KMS-11 (cell line): ENCODE measurements at regions not wholly inside any gene's neighbourhood (a gene's known extent, or its start where the extent isn't known, plus 50 kb on each side); places are given as distances from the start of the nearest gene placed in this dataset.

Experiments used
- H2AFZ ChIP-seq: fragments of 200-600 bp; sonication (generic); 2 replicates; pipeline ENCODE4 v1.6.1; 2016; ENCODE audit warnings: antibody characterized with exemption, mixed run types, low read depth
- H3K27ac ChIP-seq: fragments of 200-600 bp; sonication (generic); 2 replicates; pipeline ENCODE4 v1.6.1; 2016; ENCODE audit warnings: mild to moderate bottlenecking, mixed run types
- H3K27me3 ChIP-seq: fragments of 200-600 bp; sonication (generic); 2 replicates; pipeline ENCODE4 v1.6.1; 2017; ENCODE audit warnings: mild to moderate bottlenecking, low read depth, mixed run types, moderate library complexity; ENCODE audit not compliant: insufficient read depth
- H3K36me3 ChIP-seq: fragments of 200-600 bp; sonication (generic); 2 replicates; pipeline ENCODE4 v1.6.1; 2017; ENCODE audit warnings: mild to moderate bottlenecking, mixed run types; ENCODE audit not compliant: insufficient read depth
- H3K4me1 ChIP-seq: fragments of 200-600 bp; sonication (generic); 2 replicates; pipeline ENCODE4 v1.6.1; 2016; ENCODE audit warnings: mild to moderate bottlenecking, low read depth, mixed run types; ENCODE audit not compliant: poor library complexity, severe bottlenecking
- H3K4me2 ChIP-seq: fragments of 200-600 bp; sonication (generic); 2 replicates; pipeline ENCODE4 v1.7.0; 2016; ENCODE audit warnings: mild to moderate bottlenecking, mixed run types
- H3K4me3 ChIP-seq: fragments of 200-600 bp; sonication (generic); IDR thresholded peaks from 2 replicates; pipeline ENCODE4 v1.6.1; 2017; ENCODE audit warnings: low read depth, low read length, mixed read lengths; ENCODE audit not compliant: insufficient read depth
- H3K79me2 ChIP-seq: fragments of 200-600 bp; sonication (generic); 2 replicates; pipeline ENCODE4 v1.6.1; 2016; ENCODE audit warnings: low read depth, mixed run types; ENCODE audit not compliant: insufficient read depth
- H3K9ac ChIP-seq: fragments of 200-600 bp; sonication (generic); 2 replicates; pipeline ENCODE4 v1.6.1; 2016; ENCODE audit warnings: mild to moderate bottlenecking, mixed run types
- H4K20me1 ChIP-seq: fragments of 200-600 bp; sonication (generic); 2 replicates; pipeline ENCODE4 v1.6.1; 2016; ENCODE audit warnings: mild to moderate bottlenecking, mixed run types; ENCODE audit not compliant: insufficient read depth
- CTCF ChIP-seq: fragments of 200-600 bp; sonication (generic); conservative IDR thresholded peaks from 2 replicates; pipeline ENCODE4 v1.6.1; 2017; ENCODE audit warnings: low read depth, mild to moderate bottlenecking, antibody characterized with exemption, low read length, moderate library complexity, mixed read lengths

GRCh38 chr2:5052905-5053304, 639.3 kb upstream of the SOX11 start:
- H3K36me3 ChIP-seq, result no peaks in the 10 kb centered on the region
- no peaks in the 10 kb centered on the region for H4K20me1 ChIP-seq
- H3K27me3 ChIP-seq, result no peaks in the 10 kb centered on the region
- H3K4me2 ChIP-seq, result no peak overlapping the region
- no peak for TF ChIP-seq CTCF
- H3K4me1 ChIP-seq, result no peaks in the 10 kb centered on the region
- H3K4me3 ChIP-seq, result no peak overlapping the region
- H3K9ac ChIP-seq, result no peak overlapping the region
- no peak overlapping the region for H3K27ac ChIP-seq
- no peak overlapping the region for H2AFZ ChIP-seq
- no peaks in the 10 kb centered on the region for H3K79me2 ChIP-seq

- Histone ChIP-seq H3K4me2 (no peak overlapping the region), H2AFZ (no peak overlapping the region), H3K27me3 (no peaks in the 10 kb centered on the region), H4K20me1 (no peaks in the 10 kb centered on the region), H3K27ac (no peak overlapping the region), H3K4me3 (no peak overlapping the region), H3K36me3 (no peaks in the 10 kb centered on the region), H3K4me1 (no peaks in the 10 kb centered on the region), H3K79me2 (no peaks in the 10 kb centered on the region), H3K9ac (no peak overlapping the region)
- TF ChIP-seq CTCF, result no peak
These were observed 634.3 kb upstream of the SOX11 start for GRCh38 chr2:5057891-5058351.

- no peak for TF ChIP-seq CTCF
- Histone ChIP-seq H2AFZ (no peak overlapping the region), H4K20me1 (no peaks in the 10 kb centered on the region), H3K36me3 (no peaks in the 10 kb centered on the region), H3K4me1 (no peaks in the 10 kb centered on the region), H3K27me3 (no peaks in the 10 kb centered on the region), H3K9ac (no peak overlapping the region), H3K27ac (no peak overlapping the region), H3K4me2 (no peak overlapping the region), H3K4me3 (no peak overlapping the region), H3K79me2 (no peaks in the 10 kb centered on the region)
These were observed 631.2 kb upstream of the SOX11 start for GRCh38 chr2:5060956-5061355.

- Histone ChIP-seq H3K9ac (no peak overlapping the region), H3K4me2 (no peak overlapping the region), H3K27ac (no peak overlapping the region), H2AFZ (no peak overlapping the region), H3K4me1 (no peaks in the 10 kb centered on the region), H4K20me1 (no peaks in the 10 kb centered on the region), H3K36me3 (no peaks in the 10 kb centered on the region), H3K79me2 (no peaks in the 10 kb centered on the region), H3K27me3 (no peaks in the 10 kb centered on the region), H3K4me3 (no peak overlapping the region)
- TF ChIP-seq CTCF, result no peak
These were observed 627.5 kb upstream of the SOX11 start for GRCh38 chr2:5064687-5065086.
